ENCODE measurements at regions not wholly inside any gene's neighbourhood (a gene's known extent, or its start where the extent isn't known, plus 50 kb on each side); places are given as distances from the start of the nearest gene placed in this dataset.

DNA sequence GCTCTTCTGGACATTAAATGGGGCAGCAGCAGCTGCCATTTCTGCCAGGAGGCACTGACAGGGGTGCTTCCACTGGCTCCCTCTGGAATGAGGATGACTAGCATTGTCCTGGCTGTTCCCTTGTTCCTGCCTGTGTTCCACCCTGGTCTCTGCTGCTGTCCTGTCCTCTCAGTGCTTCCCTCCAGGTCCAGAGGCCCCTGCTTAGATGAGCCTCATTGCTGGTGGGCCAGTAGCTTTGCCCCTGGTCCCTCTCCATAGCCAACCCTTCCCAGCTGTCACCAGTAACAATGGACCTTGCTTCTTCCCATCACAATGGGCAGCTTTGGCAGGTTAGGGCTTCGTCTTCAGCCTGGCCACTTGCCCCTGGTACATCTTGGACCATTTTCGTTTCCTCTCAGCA, 561.1 kb downstream of the TCERG1L start:
- TF ChIP-seq CTCF (IDR thresholded peaks at IDR 0.05) (no peak), POLR2A (IDR thresholded peaks at IDR 0.05) (no peak)
